ENCODE measurements at regions not wholly inside any gene's neighbourhood (a gene's known extent, or its start where the extent isn't known, plus 50 kb on each side); places are given as distances from the start of the nearest gene placed in this dataset.

- in situ Hi-C loops (cut with HindIII; ENCODE audit: low sequenced_read_pairs) = no loop called here
Observed at GRCh38 chr13:31895691-31896090, 135.9 kb upstream of the FRY start.

GRCh38 chr13:31896427-31896826 is 135.1 kb upstream of the FRY start:
- in situ Hi-C loops (cut with HindIII; ENCODE audit: low sequenced_read_pairs) = no loop called here

DNA sequence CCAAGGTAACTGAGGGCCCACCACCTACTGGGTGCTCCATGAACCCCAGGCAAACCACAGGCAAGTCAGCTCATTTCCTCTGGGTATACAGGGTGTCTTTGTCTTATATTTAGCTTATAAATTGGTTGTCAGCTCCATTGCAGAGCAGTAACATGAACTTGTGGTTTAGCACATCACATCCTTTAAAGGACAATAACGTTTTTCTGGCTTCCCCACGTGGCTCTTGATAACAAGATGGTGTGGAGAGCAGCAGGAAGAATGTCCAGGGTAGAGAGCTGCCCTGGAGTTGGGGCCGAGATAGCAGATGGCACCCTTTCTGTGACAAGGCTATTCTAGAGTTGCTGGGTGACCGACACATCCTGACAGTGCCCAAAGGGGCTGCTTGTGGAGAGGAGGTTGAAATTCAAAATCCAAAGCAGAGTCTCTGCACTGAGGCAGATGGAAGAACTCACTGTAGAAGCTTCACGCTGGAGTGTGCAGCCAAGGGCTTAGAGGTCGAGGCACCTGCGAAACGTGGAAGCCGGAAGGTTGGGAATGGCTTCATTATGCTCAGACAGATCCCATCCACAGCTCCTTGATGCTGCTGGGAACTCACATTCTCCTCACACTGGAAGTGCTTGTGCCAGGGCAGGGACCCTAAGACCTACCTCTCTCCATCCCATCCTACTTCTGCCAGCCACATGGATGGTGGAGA is 133.0 kb upstream of the FRY start:
- in situ Hi-C loops (cut with HindIII; ENCODE audit: low sequenced_read_pairs) = no loop called here

GRCh38 chr13:31901985-31902384 is 129.6 kb upstream of the FRY start:
- in situ Hi-C loops (cut with HindIII; ENCODE audit: low sequenced_read_pairs) = loop anchor here (5.0 kb wide), 1 partner anchor 50 kb away; no protein-coding TSS in a partner anchor

GRCh38 chr13:31903111-31903815 is 128.3 kb upstream of the FRY start:
- in situ Hi-C loops (cut with HindIII; ENCODE audit: low sequenced_read_pairs) = loop anchor here (5.0 kb wide), 1 partner anchor 49 kb away; no protein-coding TSS in a partner anchor

DNA sequence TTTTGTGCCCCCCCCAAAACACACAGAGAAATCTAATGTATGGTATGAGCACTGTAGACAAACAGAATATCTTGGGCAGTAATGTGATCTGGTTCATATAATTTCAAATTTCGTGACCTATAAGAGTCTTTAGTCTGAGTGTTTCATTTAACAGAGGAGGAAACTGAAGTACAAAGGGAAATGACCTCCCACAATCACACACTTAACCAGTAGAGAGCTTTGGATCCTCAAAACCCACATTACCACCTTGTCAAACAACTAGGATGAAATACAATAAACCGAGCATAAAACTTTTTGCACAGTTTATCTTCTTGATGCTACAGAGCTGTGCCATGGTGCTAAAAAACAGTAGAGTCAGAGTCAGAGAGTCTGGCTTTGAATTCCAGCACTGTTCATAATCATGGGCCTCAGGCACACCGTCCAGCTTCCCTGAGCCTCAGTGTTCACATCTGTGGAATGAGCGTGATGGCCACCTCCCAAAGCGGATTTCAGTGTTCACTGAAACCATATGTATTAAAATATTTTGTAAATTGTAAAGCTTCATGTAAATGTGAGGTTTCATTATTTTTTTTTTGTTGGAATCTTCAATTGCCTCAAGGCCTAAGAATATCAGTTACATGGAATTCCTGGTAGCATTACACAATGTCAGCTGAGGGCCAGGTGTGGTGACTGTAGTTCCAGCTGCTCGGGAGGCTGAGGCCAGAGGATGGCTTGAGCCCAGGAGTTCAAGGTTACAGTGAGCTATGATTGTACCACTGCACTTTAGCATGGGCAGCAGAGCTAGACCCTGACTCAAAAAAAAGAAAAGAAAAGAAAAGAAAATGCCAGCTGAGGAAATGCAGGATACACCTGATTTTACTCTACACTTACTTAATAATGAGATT is 126.4 kb upstream of the FRY start:
- in situ Hi-C loops (cut with HindIII; ENCODE audit: low sequenced_read_pairs) = loop anchor here (5.0 kb wide), 1 partner anchor 47 kb away; no protein-coding TSS in a partner anchor

DNA sequence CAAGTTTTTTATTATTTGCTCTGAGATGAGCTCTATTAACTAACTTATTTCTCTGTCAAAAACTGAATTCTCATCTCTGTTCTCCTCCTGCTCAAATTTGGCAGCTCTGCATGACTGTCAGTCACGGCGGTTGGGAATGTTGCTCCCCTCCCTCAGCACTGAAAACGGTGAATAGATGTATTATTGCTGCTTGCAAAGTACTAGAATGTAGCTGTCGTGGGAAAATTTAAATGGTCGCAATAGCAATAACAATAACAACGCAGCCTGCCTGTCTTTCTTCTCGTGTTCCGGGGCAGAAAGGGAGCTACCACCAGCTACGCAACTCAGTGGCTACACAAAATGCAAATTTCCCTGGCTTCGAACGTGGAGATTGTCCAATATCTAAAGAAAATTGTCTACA is 125.6 kb upstream of the FRY start:
- in situ Hi-C loops (cut with HindIII; ENCODE audit: low sequenced_read_pairs) = no loop called here

GRCh38 chr13:31908696-31909411 is 122.7 kb upstream of the FRY start:
- in situ Hi-C loops (cut with HindIII; ENCODE audit: low sequenced_read_pairs) = no loop called here

DNA sequence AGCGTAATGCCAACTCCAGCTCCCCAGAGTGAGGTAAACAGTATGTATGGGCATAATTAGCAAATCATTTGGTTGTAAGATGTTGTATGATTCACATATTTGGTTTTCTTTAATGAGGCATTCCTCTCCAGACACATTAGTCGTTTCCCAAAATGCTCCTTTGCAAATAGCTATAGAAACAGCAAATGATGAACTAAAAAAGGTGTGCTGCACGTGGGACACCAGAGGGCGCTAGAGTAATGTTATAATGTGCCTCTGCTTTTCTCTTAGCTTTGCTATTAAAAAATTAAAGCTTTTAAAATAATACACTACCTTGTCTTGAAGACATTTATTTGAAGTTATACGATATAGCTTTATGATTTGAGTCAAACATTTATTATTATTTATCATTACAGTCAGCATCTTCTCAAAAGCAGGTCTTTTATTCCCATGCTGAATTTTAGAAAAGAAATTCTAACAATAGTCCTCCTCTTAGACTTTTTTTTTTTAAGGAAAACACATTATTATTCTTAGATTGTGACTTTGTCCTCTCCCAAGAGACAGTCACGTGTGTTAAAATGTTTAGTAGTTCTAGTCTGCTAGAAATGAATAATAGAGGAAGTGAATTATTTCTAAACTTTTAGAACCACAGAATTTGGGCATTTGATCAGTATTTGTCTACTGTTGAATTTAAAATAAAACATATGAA is 121.6 kb upstream of the FRY start:
- in situ Hi-C loops (cut with HindIII; ENCODE audit: low sequenced_read_pairs) = no loop called here

- in situ Hi-C loops (cut with HindIII; ENCODE audit: low sequenced_read_pairs) = no loop called here
Observed at GRCh38 chr13:31910633-31911032, 120.9 kb upstream of the FRY start.

GRCh38 chr13:31912647-31913401 is 118.8 kb upstream of the FRY start:
- in situ Hi-C loops (cut with HindIII; ENCODE audit: low sequenced_read_pairs) = no loop called here

GRCh38 chr13:31913459-31913858 is 118.1 kb upstream of the FRY start:
- in situ Hi-C loops (cut with HindIII; ENCODE audit: low sequenced_read_pairs) = no loop called here

DNA sequence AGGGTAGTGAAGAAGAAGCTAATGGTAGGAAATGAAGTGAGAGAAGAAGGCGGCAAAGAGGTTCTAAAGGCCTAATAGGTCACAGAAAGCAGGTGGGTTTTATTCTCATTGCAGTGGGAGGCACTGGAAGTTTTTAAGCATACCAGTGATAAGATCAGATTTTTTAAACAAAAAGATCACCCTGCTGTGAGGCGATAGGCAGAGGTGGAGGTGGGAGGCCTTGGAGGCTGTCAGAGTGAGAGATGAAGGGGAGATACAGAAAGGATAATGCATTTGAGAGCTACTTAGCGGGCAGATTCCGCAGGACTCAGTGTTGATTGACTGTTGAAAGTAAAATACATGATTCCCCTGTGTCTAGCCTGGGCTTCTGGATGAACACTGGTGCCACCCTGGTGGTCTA is 116.7 kb upstream of the FRY start:
- in situ Hi-C loops (cut with HindIII; ENCODE audit: low sequenced_read_pairs) = no loop called here

- in situ Hi-C loops (cut with HindIII; ENCODE audit: low sequenced_read_pairs) = no loop called here
Observed at GRCh38 chr13:31918707-31919106, 112.9 kb upstream of the FRY start.

- in situ Hi-C loops (cut with HindIII; ENCODE audit: low sequenced_read_pairs) = no loop called here
Observed at GRCh38 chr13:31919241-31919640, 112.3 kb upstream of the FRY start.

DNA sequence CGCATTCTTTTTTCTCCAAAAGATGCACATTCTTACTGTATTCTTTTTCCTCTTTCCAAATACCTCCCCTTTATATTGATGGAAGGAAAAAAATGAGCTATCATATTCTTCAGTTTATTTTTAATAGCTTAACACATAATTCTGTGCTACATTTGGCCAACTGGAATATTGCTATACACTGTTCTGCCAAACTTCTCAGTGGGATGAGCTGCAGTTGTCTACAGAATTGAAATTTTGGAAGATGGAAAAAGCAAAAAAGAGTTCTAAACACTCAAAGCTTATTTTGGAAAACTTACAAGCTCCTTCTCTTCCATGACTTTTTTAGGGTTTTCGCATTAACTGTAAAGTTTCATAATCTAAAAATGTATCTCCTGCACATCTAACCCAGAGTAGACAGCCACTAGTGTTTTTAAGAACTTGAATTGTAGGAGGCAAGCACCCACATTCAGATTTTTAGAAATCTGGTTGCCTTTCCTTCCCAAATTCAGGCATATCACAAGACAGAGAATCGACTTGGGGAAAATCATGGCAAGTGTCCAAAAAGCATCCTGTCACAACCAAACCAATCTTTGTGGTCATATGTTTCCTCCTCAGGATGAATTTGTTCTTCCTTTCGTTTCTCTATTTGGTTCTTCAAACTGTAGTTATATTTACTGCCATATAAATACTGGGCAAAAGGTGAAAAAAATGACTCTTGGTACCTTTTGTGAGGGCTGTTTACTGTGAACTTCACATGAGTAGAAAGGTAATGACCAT is 111.4 kb upstream of the FRY start:
- in situ Hi-C loops (cut with HindIII; ENCODE audit: low sequenced_read_pairs) = no loop called here

DNA sequence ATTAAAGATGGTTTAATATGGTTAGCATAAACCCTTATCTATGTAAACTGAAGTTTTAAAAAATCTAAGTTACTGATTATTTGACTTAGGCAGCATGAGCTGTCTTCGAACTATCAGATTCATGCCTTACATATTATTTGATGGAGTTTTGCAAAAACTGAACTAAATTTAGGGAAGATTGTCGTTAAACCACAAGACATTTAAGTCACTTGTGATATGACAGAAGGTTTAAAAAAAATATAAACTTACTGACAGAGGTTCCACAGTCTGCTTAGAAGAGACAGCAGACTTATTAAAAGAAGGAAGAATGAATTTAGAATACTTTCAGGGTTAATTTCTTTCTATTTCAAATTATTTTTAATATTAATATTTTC is 110.9 kb upstream of the FRY start:
- in situ Hi-C loops (cut with HindIII; ENCODE audit: low sequenced_read_pairs) = no loop called here

- in situ Hi-C loops (cut with HindIII; ENCODE audit: low sequenced_read_pairs) = no loop called here
Observed at GRCh38 chr13:31922724-31923123, 108.8 kb upstream of the FRY start.
